PC-9 (cell line): ENCODE measurements at regions not wholly inside any gene's neighbourhood (a gene's known extent, or its start where the extent isn't known, plus 50 kb on each side); places are given as distances from the start of the nearest gene placed in this dataset.

Experiments used
- CTCF ChIP-seq: fragments of 200-600 bp; sonication (generic); conservative IDR thresholded peaks from 2 replicates; pipeline ENCODE4 v1.6.1; 2017; ENCODE audit warnings: mixed run types, antibody characterized with exemption, mild to moderate bottlenecking, moderate library complexity
- EZH2 ChIP-seq: fragments of 200-600 bp; sonication (generic); IDR thresholded peaks from 2 replicates; pipeline ENCODE4 v1.8.0; 2017; ENCODE audit warnings: antibody characterized with exemption, low read depth

GRCh38 chrX:5242091-5242790 lies 986.4 kb downstream of the NLGN4X start:
- TF ChIP-seq CTCF (no peak), EZH2 (no peak)
